ENCODE measurements at regions not wholly inside any gene's neighbourhood (a gene's known extent, or its start where the extent isn't known, plus 50 kb on each side); places are given as distances from the start of the nearest gene placed in this dataset.

GRCh38 chr16:26993511-26993910 lies 73.2 kb upstream of the C16orf82 start:
- POLR2A ChIA-PET (ENCODE audit: low non-redundant PET) = interaction anchor here (0.6 kb wide), 1 partner anchor 46 kb away, joined by 3 read pairs; no protein-coding TSS in a partner anchor
- TF ChIP-seq CTCF (conservative IDR thresholded peaks at IDR 0.05; ENCODE audit: low read depth, low read length) = no peak
- intact Hi-C loops (cut with micrococcal nuclease; ENCODE audit: unreplicated experiment) = no loop called here
- Histone ChIP-seq H3K4me1 (ENCODE audit: insufficient read depth, low read length, poor library complexity, severe bottlenecking) (no peaks in the 10 kb centered on the region), H3K9me3 (ENCODE audit: low read depth, low read length, poor library complexity, severe bottlenecking) (no peaks in the 10 kb centered on the region), H3K4me3 (ENCODE audit: low read depth, low read length, poor library complexity, severe bottlenecking) (no peak overlapping the region), H3K27me3 (replicated peaks; ENCODE audit: insufficient read depth, low read depth, low read length, poor library complexity) (no peaks in the 10 kb centered on the region), H3K27ac (ENCODE audit: low read depth, low read length, poor library complexity, severe bottlenecking) (no peak overlapping the region), H3K36me3 (ENCODE audit: insufficient read depth, low read length, poor library complexity, severe bottlenecking) (no peaks in the 10 kb centered on the region)
- no peak for DNase-seq (ENCODE audit: low spot score)
- CTCF ChIA-PET = no interaction called here
- no TSS peak for BruUV-seq (replicated peaks)

- Histone ChIP-seq H3K36me3 (ENCODE audit: insufficient read depth, low read length, poor library complexity, severe bottlenecking) (no peaks in the 10 kb centered on the region), H3K4me3 (ENCODE audit: low read depth, low read length, poor library complexity, severe bottlenecking) (no peak overlapping the region), H3K9me3 (ENCODE audit: low read depth, low read length, poor library complexity, severe bottlenecking) (no peaks in the 10 kb centered on the region), H3K27me3 (replicated peaks; ENCODE audit: insufficient read depth, low read depth, low read length, poor library complexity) (no peaks in the 10 kb centered on the region), H3K27ac (ENCODE audit: low read depth, low read length, poor library complexity, severe bottlenecking) (no peak overlapping the region), H3K4me1 (ENCODE audit: insufficient read depth, low read length, poor library complexity, severe bottlenecking) (no peaks in the 10 kb centered on the region)
- BruUV-seq (replicated peaks) = no TSS peak
- TF ChIP-seq EZH2 (IDR thresholded peaks at IDR 0.05; ENCODE audit: borderline replicate concordance, low read depth, low read length, poor library complexity, severe bottlenecking) (no peak), CTCF (conservative IDR thresholded peaks at IDR 0.05; ENCODE audit: low read depth, low read length) (no peak)
- POLR2A ChIA-PET (ENCODE audit: low non-redundant PET) = interaction anchor here (0.6 kb wide), 1 partner anchor 46 kb away, joined by 3 read pairs; no protein-coding TSS in a partner anchor
- CTCF ChIA-PET = interaction anchor here (0.6 kb wide), 1 partner anchor 92 kb away, joined by 6 read pairs; no protein-coding TSS in a partner anchor
- intact Hi-C loops (cut with micrococcal nuclease; ENCODE audit: unreplicated experiment) = no loop called here
- no peak for DNase-seq (ENCODE audit: low spot score)
Measured at GRCh38 chr16:26993963-26994362, 72.8 kb upstream of the C16orf82 start.

GRCh38 chr16:26995522-26995921 lies 71.2 kb upstream of the C16orf82 start:
- ChIA-PET POLR2A (ENCODE audit: low non-redundant PET) (no interaction called here), CTCF (no interaction called here)
- BruUV-seq (replicated peaks) = no TSS peak
- no peak for DNase-seq (ENCODE audit: low spot score)
- Histone ChIP-seq H3K4me1 (ENCODE audit: insufficient read depth, low read length, poor library complexity, severe bottlenecking) (no peaks in the 10 kb centered on the region), H3K4me3 (ENCODE audit: low read depth, low read length, poor library complexity, severe bottlenecking) (no peak overlapping the region), H3K36me3 (ENCODE audit: insufficient read depth, low read length, poor library complexity, severe bottlenecking) (no peaks in the 10 kb centered on the region), H3K9me3 (ENCODE audit: low read depth, low read length, poor library complexity, severe bottlenecking) (no peaks in the 10 kb centered on the region), H3K27me3 (replicated peaks; ENCODE audit: insufficient read depth, low read depth, low read length, poor library complexity) (no peaks in the 10 kb centered on the region), H3K27ac (ENCODE audit: low read depth, low read length, poor library complexity, severe bottlenecking) (no peak overlapping the region)
- intact Hi-C loops (cut with micrococcal nuclease; ENCODE audit: unreplicated experiment) = no loop called here
- TF ChIP-seq EZH2 (IDR thresholded peaks at IDR 0.05; ENCODE audit: borderline replicate concordance, low read depth, low read length, poor library complexity, severe bottlenecking) = no peak
- TF ChIP-seq CTCF (conservative IDR thresholded peaks at IDR 0.05; ENCODE audit: low read depth, low read length) = no peak
